OCI-LY7 (cell line): ENCODE measurements at regions not wholly inside any gene's neighbourhood (a gene's known extent, or its start where the extent isn't known, plus 50 kb on each side); places are given as distances from the start of the nearest gene placed in this dataset.

Source experiments
- BruUV-seq: library from RNA; stranded (reverse); fragments of 400-500 nt; replicated peaks from 2 replicates; lab custom pipeline; 2021; lab: Mats Ljungman, UMichigan
- CTCF ChIA-PET: fragments of 300-600 bp; sonication (Branson Sonifier 250); formaldehyde crosslinking; loops from one replicate; lab custom pipeline; 2022; ENCODE audit warnings: antibody characterized with exemption; ENCODE audit not compliant: unreplicated experiment; lab: Charles Lee
- POLR2A ChIA-PET: fragments of 300-600 bp; sonication (Branson Sonifier 250); formaldehyde crosslinking; loops from one replicate; lab custom pipeline; 2022; ENCODE audit warnings: antibody characterized with exemption; lab: Charles Lee
- DNase-seq: peaks from one replicate; pipeline ENCODE4 v3.0.0-alpha.2; 2015; ENCODE audit warnings: low spot score
- H2AFZ ChIP-seq: fragments of 200-600 bp; sonication (generic), shearing (Covaris generic); 2 replicates; pipeline ENCODE4 v1.6.1; 2014; ENCODE audit warnings: mild to moderate bottlenecking, antibody characterized with exemption, low read length, moderate library complexity
- H3K27ac ChIP-seq: fragments of 200-600 bp; sonication (generic); 2 replicates; pipeline ENCODE4 v1.5.1; 2014; ENCODE audit warnings: mixed run types, low read depth, mild to moderate bottlenecking, moderate library complexity, low read length, inconsistent platforms; ENCODE audit not compliant: poor library complexity, severe bottlenecking
- H3K36me3 ChIP-seq: fragments of 200-600 bp; sonication (generic); 2 replicates; pipeline ENCODE4 v1.6.1; 2014; ENCODE audit warnings: mild to moderate bottlenecking, antibody characterized with exemption, low read length, moderate library complexity, mixed read lengths; ENCODE audit not compliant: insufficient read depth
- H3K4me1 ChIP-seq: fragments of 200-600 bp; sonication (generic); 2 replicates; pipeline ENCODE4 v1.5.1; 2014; ENCODE audit warnings: mild to moderate bottlenecking, low read length; ENCODE audit not compliant: insufficient read depth, poor library complexity, severe bottlenecking
- H3K4me2 ChIP-seq: fragments of 200-600 bp; sonication (generic); 2 replicates; pipeline ENCODE4 v1.6.1; 2014; ENCODE audit warnings: mild to moderate bottlenecking, low read length
- H3K4me3 ChIP-seq: fragments of 200-600 bp; sonication (generic); 2 replicates; pipeline ENCODE4 v1.5.1; 2014; ENCODE audit warnings: mild to moderate bottlenecking, low read depth, low read length; ENCODE audit not compliant: poor library complexity, severe bottlenecking
- H3K79me2 ChIP-seq: fragments of 200-600 bp; sonication (generic); 2 replicates; pipeline ENCODE4 v1.6.1; 2016; ENCODE audit warnings: low read depth, mild to moderate bottlenecking, low read length, moderate library complexity, mixed read lengths; ENCODE audit not compliant: insufficient read depth
- H3K9me2 ChIP-seq: fragments of 200-600 bp; sonication (generic); 2 replicates; pipeline ENCODE4 v1.6.1; 2016; ENCODE audit warnings: mild to moderate bottlenecking, low read length, mixed read lengths; ENCODE audit not compliant: insufficient read depth
- H3K9me3 ChIP-seq: fragments of 200-600 bp; sonication (generic); 2 replicates; pipeline ENCODE4 v1.6.1; 2014; ENCODE audit warnings: mild to moderate bottlenecking, mixed run types, low read length, mixed read lengths
- H4K20me1 ChIP-seq: fragments of 200-600 bp; sonication (generic); 2 replicates; pipeline ENCODE4 v1.6.1; 2014; ENCODE audit warnings: mild to moderate bottlenecking, antibody characterized with exemption, low read length, moderate library complexity, mixed read lengths; ENCODE audit not compliant: insufficient read depth
- EZH2phosphoT487 ChIP-seq: fragments of 200-600 bp; sonication (generic); IDR thresholded peaks from 2 replicates; pipeline ENCODE4 v1.6.1; 2018; ENCODE audit warnings: low read depth, borderline replicate concordance, mild to moderate bottlenecking, mixed run types, antibody characterized with exemption, low read length, moderate library complexity, mixed read lengths
- intact Hi-C: fragments of 100-400 bp; cut with micrococcal nuclease; formaldehyde crosslinking; loops from one replicate; pipeline ENCODE4 v1.10.0; 2022; ENCODE audit not compliant: unreplicated experiment
- TF ChIP-seq, protein P1 (sequence below): fragments of 200-600 bp; sonication (generic); conservative IDR thresholded peaks from 2 replicates; pipeline ENCODE4 v1.5.1; 2014; ENCODE audit warnings: mild to moderate bottlenecking, antibody characterized with exemption, low read length, moderate library complexity, mixed read lengths

DNA sequence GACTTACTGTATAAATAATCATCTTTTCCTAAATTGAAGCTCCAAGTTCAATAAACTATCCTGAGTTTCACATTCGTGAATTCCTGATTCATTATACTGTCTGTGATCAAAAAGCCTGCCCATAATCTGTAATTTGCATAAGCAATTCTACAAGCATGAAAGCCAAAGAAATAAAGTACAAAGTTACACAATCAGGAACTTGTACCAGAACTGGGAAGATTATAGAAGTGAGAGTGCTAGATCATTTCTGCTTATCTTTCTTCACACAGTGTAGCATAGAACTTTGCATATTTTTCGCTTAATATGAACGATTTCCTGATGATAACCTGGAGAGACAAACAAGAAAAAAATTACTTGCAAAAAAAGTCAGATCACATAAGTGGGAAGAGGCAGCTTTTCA, 308.2 kb downstream of the C12orf50 start:
- no peaks in the 10 kb centered on the region for H3K36me3 ChIP-seq
- H4K20me1 ChIP-seq: no peaks in the 10 kb centered on the region
- no peak overlapping the region for H3K4me3 ChIP-seq
- H3K9me3 ChIP-seq: no peaks in the 10 kb centered on the region
- ChIA-PET POLR2A (interaction anchor here (0.8 kb wide), 1 partner anchor 8 kb away, joined by 3 read pairs; no protein-coding TSS in a partner anchor), CTCF (no interaction called here)
- no peak overlapping the region for H3K27ac ChIP-seq
- H3K79me2 ChIP-seq: no peaks in the 10 kb centered on the region
- intact Hi-C loops: no loop called here
- no peaks in the 10 kb centered on the region for H3K9me2 ChIP-seq
- DNase-seq: no peak
- no peak overlapping the region for H3K4me2 ChIP-seq
- no peaks in the 10 kb centered on the region for H3K4me1 ChIP-seq
- no peak for TF ChIP-seq EZH2phosphoT487
- TF ChIP-seq, protein P1, sequence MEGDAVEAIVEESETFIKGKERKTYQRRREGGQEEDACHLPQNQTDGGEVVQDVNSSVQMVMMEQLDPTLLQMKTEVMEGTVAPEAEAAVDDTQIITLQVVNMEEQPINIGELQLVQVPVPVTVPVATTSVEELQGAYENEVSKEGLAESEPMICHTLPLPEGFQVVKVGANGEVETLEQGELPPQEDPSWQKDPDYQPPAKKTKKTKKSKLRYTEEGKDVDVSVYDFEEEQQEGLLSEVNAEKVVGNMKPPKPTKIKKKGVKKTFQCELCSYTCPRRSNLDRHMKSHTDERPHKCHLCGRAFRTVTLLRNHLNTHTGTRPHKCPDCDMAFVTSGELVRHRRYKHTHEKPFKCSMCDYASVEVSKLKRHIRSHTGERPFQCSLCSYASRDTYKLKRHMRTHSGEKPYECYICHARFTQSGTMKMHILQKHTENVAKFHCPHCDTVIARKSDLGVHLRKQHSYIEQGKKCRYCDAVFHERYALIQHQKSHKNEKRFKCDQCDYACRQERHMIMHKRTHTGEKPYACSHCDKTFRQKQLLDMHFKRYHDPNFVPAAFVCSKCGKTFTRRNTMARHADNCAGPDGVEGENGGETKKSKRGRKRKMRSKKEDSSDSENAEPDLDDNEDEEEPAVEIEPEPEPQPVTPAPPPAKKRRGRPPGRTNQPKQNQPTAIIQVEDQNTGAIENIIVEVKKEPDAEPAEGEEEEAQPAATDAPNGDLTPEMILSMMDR: no peak
- H2AFZ ChIP-seq: no peak overlapping the region
- BruUV-seq: no TSS peak

DNA sequence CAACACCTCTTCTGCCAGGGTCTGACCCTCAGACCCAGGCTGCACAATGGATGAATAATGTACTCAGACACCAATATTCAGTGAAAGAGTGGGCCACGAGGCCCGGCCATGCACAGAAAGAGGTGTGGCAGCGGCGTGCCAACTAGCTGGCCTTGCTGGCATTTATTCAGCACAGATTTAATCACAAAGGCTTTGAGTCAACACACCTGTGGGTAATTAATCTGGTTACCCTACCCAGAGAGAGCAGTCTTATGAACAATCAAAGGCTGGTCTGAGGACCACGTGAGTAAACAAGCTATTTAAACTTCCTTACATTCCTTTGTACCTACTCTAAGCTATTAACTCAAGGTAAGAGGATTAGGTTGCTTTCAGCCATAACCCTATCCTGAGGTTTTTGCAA, 324.8 kb downstream of the C12orf50 start:
- H3K4me1 ChIP-seq: no peaks in the 10 kb centered on the region
- no peaks in the 10 kb centered on the region for H4K20me1 ChIP-seq
- TF ChIP-seq, protein P1: no peak
- TF ChIP-seq EZH2phosphoT487: no peak
- no peaks in the 10 kb centered on the region for H3K9me2 ChIP-seq
- intact Hi-C loops: no loop called here
- H3K9me3 ChIP-seq: no peaks in the 10 kb centered on the region
- ChIA-PET CTCF (no interaction called here), POLR2A (interaction anchor here (0.7 kb wide), 1 partner anchor 890 kb away, joined by 3 read pairs; no protein-coding TSS in a partner anchor)
- H3K4me2 ChIP-seq: no peak overlapping the region
- no peak for DNase-seq
- no peak overlapping the region for H3K4me3 ChIP-seq
- H3K27ac ChIP-seq: no peak overlapping the region
- no peaks in the 10 kb centered on the region for H3K36me3 ChIP-seq
- H2AFZ ChIP-seq: no peak overlapping the region
- no peaks in the 10 kb centered on the region for H3K79me2 ChIP-seq
- BruUV-seq: no TSS peak

DNA sequence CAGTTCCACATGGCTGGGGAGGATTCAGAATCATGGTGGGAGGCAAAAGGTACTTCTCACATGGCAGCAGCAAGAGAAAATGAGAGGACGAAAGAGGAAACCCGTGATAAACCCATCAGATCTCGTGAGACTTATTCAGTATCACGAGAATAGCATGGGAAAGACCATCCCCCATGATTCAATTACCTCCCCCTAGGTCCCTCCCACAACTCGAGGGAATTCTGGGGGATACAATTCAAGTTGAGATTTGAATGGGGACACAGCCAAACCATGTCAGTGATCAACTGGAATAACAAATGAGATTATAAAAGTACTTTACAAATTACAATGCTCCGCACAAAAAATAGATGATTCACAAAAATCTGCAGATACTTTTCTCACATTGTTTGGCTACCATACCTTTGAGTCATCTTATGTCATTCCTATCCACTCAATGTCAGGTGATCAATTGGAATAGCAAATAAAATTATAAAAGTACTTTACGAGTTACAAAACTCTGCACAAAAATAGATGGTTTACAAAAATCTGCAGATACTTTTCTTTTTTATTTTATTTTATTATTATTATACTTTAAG, 338.9 kb downstream of the C12orf50 start:
- BruUV-seq: no TSS peak
- no peaks in the 10 kb centered on the region for H3K9me3 ChIP-seq
- H3K27ac ChIP-seq: no peak overlapping the region
- H3K4me1 ChIP-seq: no peaks in the 10 kb centered on the region
- CTCF ChIA-PET: no interaction called here
- no peak for DNase-seq
- H3K79me2 ChIP-seq: no peaks in the 10 kb centered on the region
- TF ChIP-seq, protein P1: no peak
- no peak for TF ChIP-seq EZH2phosphoT487
- no peak overlapping the region for H3K4me3 ChIP-seq
- no peaks in the 10 kb centered on the region for H3K9me2 ChIP-seq
- POLR2A ChIA-PET: no interaction called here
- H2AFZ ChIP-seq: no peak overlapping the region
- intact Hi-C loops: no loop called here
- no peak overlapping the region for H3K4me2 ChIP-seq
- no peaks in the 10 kb centered on the region for H3K36me3 ChIP-seq
- no peaks in the 10 kb centered on the region for H4K20me1 ChIP-seq
